ENCODE measurements at regions not wholly inside any gene's neighbourhood (a gene's known extent, or its start where the extent isn't known, plus 50 kb on each side); places are given as distances from the start of the nearest gene placed in this dataset.

- TF ChIP-seq POU6F1 (CRISPR knock-in tag; IDR thresholded peaks at IDR 0.05; ENCODE audit: borderline replicate concordance, low read depth) (no peak), ZFP3 (CRISPR knock-in tag; IDR thresholded peaks at IDR 0.05) (no peak), ZC3H10 (CRISPR knock-in tag; IDR thresholded peaks at IDR 0.05) (no peak), TCF4 (CRISPR knock-in tag; IDR thresholded peaks at IDR 0.05; ENCODE audit: borderline replicate concordance) (no peak), PPARA (CRISPR knock-in tag; IDR thresholded peaks at IDR 0.05; ENCODE audit: borderline replicate concordance) (no peak), BACH2 (CRISPR knock-in tag; IDR thresholded peaks at IDR 0.05; ENCODE audit: borderline replicate concordance) (no peak)
These were observed 1029.5 kb upstream of the NR2F2 start for GRCh38 chr15:95300958-95301357.

GRCh38 chr15:95302206-95302605, 1028.3 kb upstream of the NR2F2 start:
- TF ChIP-seq ZNF565 (CRISPR knock-in tag; conservative IDR thresholded peaks at IDR 0.05; ENCODE audit: low read depth) = no peak
- no peak for TF ChIP-seq TOX (CRISPR knock-in tag; IDR thresholded peaks at IDR 0.05; ENCODE audit: borderline replicate concordance)
- no peak for ATAC-seq

More at GRCh38 chr15:95300958-95301357, 1029.5 kb upstream of the NR2F2 start:
- ATAC-seq = no peak

GRCh38 chr15:95302809-95303208, 1027.7 kb upstream of the NR2F2 start:
- no peak for ATAC-seq
- TF ChIP-seq PPARA (CRISPR knock-in tag; IDR thresholded peaks at IDR 0.05; ENCODE audit: borderline replicate concordance) (no peak), SNAI2 (CRISPR knock-in tag; IDR thresholded peaks at IDR 0.05) (no peak), CSDC2 (CRISPR knock-in tag; IDR thresholded peaks at IDR 0.05) (no peak), CSRNP3 (CRISPR knock-in tag; IDR thresholded peaks at IDR 0.05) (no peak), ISL1 (CRISPR knock-in tag; IDR thresholded peaks at IDR 0.05) (no peak), ZFP30 (CRISPR knock-in tag; IDR thresholded peaks at IDR 0.05) (no peak), ESRRG (CRISPR knock-in tag; IDR thresholded peaks at IDR 0.05) (no peak), TCF4 (CRISPR knock-in tag; IDR thresholded peaks at IDR 0.05; ENCODE audit: borderline replicate concordance) (no peak), POU6F1 (CRISPR knock-in tag; IDR thresholded peaks at IDR 0.05; ENCODE audit: borderline replicate concordance, low read depth) (no peak), ZFP3 (CRISPR knock-in tag; IDR thresholded peaks at IDR 0.05) (no peak), CREB5 (CRISPR knock-in tag; IDR thresholded peaks at IDR 0.05; ENCODE audit: low read depth) (no peak), OSR1 (CRISPR knock-in tag; IDR thresholded peaks at IDR 0.05) (no peak), GLIS3 (CRISPR knock-in tag; IDR thresholded peaks at IDR 0.05) (no peak), ARNTL (CRISPR knock-in tag; IDR thresholded peaks at IDR 0.05; ENCODE audit: borderline replicate concordance, low read depth) (no peak), BACH2 (CRISPR knock-in tag; IDR thresholded peaks at IDR 0.05; ENCODE audit: borderline replicate concordance) (no peak), ZNF565 (CRISPR knock-in tag; conservative IDR thresholded peaks at IDR 0.05; ENCODE audit: low read depth) (no peak), ZNF70 (CRISPR knock-in tag; IDR thresholded peaks at IDR 0.05) (no peak), TSHZ2 (CRISPR knock-in tag; IDR thresholded peaks at IDR 0.05) (no peak), ZNF8 (CRISPR knock-in tag; IDR thresholded peaks at IDR 0.05) (no peak), ZC3H10 (CRISPR knock-in tag; IDR thresholded peaks at IDR 0.05) (no peak)

Data from SK-N-SH treated with all-trans-retinoic acid at 6 μM for 48 hours (cell line).